Astrocyte of the hippocampus (primary cell): ENCODE measurements at regions not wholly inside any gene's neighbourhood (a gene's known extent, or its start where the extent isn't known, plus 50 kb on each side); places are given as distances from the start of the nearest gene placed in this dataset.
A peak's percentile ranks its signal among the peaks of the same experiment; 100 is the strongest.

Experiments used
- DNase-seq: peaks from one replicate; pipeline ENCODE4 v3.0.0; 2011; ENCODE audit warnings: low read depth, low spot score

- no peak for DNase-seq
Observed at GRCh38 chr4:60744767-60745166, 455.4 kb upstream of the ADGRL3 start.

- DNase-seq, result no peak
Observed at GRCh38 chr4:60745800-60746571, 454.1 kb upstream of the ADGRL3 start.

DNA sequence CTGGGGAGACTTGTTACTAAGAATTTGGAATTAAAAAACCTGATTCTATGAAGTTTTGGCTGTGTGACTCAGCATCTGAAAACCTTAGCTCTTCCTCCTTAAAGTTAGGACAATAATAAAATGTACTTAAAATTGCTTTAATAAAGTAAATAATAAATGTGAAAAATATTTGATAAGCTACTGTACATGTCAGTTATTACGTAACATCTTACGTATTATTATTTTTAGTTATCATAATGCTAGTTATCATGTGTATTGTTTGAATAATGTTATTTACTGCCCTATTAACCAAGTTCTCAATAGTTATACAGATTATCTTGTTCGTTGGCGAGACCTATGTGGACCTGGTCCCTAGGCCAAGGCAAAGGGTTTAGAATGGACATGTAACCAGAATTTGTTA lies 449.2 kb upstream of the ADGRL3 start:
- no peak for DNase-seq

GRCh38 chr4:60757986-60758680 lies 442.0 kb upstream of the ADGRL3 start:
- DNase-seq, result peak; percentile 5

DNA sequence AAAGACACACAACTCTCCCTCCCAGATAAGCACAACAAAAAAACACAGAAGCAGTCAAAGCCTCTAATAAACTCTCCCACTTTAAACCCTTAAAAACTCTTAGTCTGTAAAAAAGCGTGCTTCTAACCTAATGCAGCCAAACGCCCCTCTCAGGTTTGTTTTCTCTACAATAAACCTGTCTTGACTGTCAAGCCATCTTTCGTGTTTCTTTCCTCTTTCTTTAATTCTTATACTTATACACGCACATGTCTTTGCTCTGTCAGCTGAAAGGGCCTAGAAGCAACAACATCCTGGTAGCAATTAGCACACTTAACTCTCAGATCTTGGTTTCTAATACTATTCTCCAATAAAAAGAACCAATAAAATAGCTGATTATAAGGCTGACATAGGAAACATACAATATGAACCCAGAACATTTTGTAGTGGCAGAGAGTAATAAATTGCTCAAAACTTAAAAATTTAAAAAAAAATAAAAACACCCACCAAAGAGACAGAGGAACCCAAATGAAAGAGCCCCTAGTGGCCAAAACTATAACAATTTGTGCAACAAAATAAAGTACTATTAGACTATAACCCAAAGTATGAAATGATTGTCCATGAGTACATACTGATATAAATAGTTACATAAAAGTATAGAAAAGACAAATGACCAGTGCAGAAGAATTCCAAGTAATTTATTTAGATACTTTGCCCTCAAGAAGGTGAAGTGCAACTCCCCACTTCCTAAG lies 440.4 kb upstream of the ADGRL3 start:
- DNase-seq, result no peak

DNA sequence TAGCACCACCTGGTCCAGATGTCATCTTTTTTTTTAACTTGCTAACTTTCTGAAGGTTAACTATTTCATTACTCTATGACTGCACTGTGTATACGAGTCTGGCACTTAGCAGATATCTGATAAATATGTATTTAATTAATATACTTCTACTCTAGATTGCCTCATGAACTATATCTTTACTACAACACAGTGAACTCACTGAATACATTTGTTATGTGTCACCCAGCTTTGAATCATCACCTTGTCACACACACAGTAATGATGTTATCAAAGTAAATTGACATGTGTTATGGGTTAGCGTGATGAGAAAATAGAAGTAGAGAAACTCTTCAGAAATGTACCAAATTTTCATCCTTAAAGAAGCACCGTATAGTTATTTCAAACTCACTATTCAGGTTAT lies 419.3 kb upstream of the ADGRL3 start:
- DNase-seq, result no peak

DNA sequence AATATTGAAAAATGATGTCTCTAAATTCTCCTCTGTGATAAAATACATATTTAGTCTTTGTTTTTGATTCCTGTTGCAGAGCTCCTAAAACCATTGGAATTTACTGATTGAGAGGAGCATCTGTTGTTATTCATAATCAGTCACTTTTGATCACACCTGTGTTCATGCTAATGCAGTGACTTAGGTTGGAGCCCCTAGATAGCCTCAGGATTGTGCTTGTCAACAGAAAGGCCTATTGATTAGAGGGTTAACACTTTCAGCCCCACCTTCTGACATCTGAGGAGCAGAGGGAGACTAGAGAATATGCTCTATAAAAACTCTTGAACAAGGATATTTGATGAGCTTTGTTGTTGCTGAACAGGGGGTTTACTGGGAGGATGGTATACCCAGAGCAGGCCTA lies 409.5 kb upstream of the ADGRL3 start:
- no peak for DNase-seq

GRCh38 chr4:60794372-60794771 lies 405.8 kb upstream of the ADGRL3 start:
- no peak for DNase-seq

DNA sequence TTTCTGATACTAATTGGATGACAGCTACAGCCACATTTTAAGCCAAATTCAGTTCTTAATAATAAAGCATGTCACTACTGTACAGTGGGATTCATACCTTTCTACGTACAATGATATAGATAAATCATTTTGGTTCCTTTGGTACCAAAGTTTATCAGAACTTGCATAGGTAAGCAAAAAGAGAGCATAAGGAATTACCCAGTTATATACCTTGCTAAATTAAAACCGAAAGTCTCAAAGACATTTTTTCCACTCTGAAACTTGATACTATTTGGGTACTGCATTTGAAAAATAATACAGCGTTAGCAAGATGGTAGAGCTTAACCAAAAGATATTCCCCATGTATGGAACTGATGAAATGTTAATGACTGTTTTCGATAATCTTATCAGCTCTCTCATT lies 400.9 kb upstream of the ADGRL3 start:
- DNase-seq, result no peak

GRCh38 chr4:60800701-60801100 lies 399.4 kb upstream of the ADGRL3 start:
- no peak for DNase-seq

DNA sequence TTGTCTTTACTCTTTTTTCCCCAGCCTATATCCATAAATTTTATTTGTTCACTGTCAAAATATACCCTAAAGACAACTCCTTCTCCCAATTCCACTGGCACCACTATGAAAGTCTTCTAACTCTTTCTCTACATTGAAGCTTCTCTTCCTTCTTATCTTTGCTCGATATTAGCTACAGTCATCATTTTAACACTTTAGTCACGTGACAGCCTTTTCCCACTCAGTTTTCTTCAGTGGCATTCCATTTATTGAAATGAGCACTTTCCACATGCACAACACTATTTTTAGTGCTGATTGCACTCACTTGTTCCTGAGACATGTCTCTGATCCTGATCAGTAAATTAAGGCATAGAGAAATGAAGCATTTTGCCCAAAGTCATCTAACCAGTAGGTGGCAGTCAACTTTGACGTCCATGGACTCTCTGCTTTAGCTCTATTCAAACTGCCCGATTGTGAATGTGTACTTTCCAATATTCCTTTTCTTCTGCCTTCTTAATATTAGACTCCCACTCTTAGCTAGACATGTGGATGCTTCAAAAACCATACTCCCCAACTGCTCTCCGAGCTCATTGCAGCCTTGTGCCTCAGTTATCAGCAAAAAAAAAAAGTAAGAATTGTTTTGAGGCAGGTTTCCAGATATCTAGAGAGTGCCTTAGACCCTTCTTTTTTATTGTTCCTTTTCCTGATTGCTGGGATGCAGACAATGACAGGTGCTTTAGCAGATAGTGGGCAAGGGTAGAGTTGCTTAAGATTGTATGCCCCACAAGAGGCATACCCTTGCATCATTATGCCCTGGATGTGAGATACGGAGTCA lies 394.4 kb upstream of the ADGRL3 start:
- DNase-seq, result peak; percentile 60

DNA sequence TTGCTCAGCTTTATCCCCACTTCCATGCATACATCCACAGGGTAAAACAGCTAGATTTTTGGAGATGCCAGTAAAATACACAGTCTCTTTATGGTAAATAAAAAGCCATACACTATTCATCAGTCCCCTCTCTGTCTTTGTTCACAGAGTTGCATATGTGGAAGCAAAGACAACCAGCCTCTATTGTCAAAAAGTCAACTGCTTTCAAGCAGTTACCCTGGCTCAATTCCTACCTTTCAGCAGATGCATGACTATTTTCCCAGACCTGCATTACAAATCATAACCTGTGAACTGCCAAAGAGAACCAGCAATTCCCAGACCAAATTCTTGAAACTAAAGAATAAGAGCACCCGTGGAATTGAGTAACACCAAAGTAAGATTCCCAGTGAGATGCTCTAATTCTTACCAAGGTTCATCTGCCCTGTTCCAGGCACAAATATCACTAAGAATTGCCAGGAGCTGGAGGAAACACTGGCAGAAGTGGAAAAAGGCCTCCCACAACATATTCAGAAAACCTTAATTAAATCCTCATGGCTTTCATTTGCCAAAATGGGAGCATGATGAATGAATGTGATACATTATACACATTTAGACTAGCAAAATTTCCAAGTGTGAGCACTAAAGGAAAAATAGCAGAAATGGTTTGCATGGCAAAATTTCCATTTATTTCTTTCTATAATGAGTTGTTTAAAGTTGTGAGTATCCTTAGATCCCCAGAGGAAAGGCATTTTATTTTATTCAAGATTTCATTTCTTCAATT lies 391.2 kb upstream of the ADGRL3 start:
- DNase-seq, result no peak

GRCh38 chr4:60809486-60809800 lies 390.7 kb upstream of the ADGRL3 start:
- no peak for DNase-seq

- no peak for DNase-seq
Observed at GRCh38 chr4:60812811-60813210, 387.3 kb upstream of the ADGRL3 start.

GRCh38 chr4:60814549-60814948 lies 385.6 kb upstream of the ADGRL3 start:
- DNase-seq, result no peak

DNA sequence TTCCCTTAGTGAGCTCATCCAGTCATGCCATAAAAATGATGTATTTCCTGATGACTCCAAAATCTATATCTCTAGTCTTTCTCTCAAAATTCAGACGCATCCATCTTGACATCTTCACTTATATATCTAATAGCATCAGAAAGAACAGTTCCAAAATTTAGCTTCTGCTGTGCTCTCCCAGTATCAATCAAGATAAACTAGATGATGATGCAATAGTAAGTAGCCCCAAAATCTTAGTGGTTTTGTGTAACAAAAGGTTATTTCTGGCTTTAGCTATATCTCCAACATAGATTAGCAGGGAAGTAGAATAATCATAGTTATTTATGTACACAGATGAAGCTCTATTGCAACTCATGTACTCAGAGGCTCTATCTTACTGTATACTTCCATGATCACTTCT lies 382.5 kb upstream of the ADGRL3 start:
- no peak for DNase-seq

- no peak for DNase-seq
Observed at GRCh38 chr4:60822986-60823385, 377.1 kb upstream of the ADGRL3 start.

DNA sequence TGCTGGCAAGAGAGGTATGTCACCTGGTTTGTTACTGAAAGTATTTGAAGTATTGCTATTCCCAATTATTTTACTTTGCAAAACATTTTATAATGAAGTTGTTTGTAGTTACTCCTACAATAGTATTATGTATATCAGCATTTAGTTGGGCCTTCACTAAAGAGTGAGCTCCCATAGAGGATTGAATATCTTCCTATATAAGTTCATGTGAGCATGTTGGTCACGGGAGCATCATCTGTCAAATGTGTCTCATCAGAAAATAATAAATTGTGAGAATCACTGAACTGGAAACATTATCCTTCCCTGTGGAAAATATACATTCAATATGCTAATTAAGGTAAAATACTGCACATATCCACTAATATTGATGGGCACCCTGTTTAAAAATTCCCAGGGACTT lies 360.1 kb upstream of the ADGRL3 start:
- DNase-seq, result no peak

GRCh38 chr4:60846678-60847077 lies 353.4 kb upstream of the ADGRL3 start:
- no peak for DNase-seq

GRCh38 chr4:60847614-60848013 lies 352.5 kb upstream of the ADGRL3 start:
- DNase-seq, result no peak

DNA sequence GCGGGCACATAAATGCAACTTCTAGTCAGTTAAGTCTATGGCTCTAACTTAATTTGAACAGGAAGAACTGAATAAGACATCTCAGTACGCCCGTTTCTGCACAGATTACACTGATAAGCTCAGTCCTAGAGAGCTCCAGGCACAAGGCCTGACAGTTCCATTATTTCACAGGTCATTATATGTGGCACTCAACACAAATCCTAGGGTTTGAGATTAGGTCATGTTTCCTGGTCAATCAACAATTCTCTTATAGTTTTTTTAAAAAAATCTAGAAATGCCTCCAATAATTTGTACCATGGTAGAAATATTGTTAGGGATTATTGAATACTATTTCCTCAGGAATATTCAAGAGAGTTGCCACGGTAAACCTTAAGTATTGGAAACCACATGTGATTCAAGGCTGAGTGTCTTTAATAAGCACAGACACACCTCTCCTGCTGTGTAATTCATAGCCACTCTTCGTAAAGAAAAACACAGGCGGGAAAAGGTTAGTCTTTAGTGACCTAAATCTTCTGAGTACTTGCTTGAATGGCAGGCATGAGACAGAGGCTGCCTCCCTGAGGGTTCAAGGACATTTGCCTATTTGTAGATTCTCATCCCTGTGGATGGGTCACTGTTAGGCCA lies 342.9 kb upstream of the ADGRL3 start:
- no peak for DNase-seq
